ENCODE measurements at regions not wholly inside any gene's neighbourhood (a gene's known extent, or its start where the extent isn't known, plus 50 kb on each side); places are given as distances from the start of the nearest gene placed in this dataset.
"Not testable (repeated sequence)": the region's sequence is repeated elsewhere in the genome, so short reads cannot be mapped to it uniquely, and the experiment has no call there.

DNA sequence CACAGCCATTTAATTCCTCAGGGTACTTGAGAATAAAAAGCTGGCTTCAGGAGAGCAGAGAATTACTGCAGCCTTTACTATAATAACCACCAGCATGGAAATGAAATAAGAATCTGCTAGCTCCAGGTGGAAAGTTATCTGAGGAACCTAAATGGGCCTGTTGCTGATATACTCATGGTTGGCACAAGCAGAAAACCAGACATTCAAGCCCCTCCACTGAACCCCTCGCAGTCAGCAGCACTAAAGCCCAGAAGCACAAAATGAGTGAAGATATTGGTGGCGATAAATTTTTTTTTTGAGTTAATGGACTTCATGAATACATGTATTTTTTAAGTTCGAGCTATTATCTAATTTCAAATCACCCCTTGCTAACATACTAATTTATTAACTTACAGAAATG lies 303.9 kb upstream of the NRP1 start:
- DNase-seq (ENCODE audit: low spot score in 2 of 2): no peak
- FAIRE-seq: no peak

GRCh38 chr10:33635967-33636515 lies 301.6 kb upstream of the NRP1 start:
- no peak for DNase-seq (ENCODE audit: low spot score in 2 of 2)
- no peak for FAIRE-seq

GRCh38 chr10:33632432-33632831 lies 298.0 kb upstream of the NRP1 start:
- no peak for DNase-seq (ENCODE audit: low spot score in 2 of 2)
- FAIRE-seq: no peak

DNA sequence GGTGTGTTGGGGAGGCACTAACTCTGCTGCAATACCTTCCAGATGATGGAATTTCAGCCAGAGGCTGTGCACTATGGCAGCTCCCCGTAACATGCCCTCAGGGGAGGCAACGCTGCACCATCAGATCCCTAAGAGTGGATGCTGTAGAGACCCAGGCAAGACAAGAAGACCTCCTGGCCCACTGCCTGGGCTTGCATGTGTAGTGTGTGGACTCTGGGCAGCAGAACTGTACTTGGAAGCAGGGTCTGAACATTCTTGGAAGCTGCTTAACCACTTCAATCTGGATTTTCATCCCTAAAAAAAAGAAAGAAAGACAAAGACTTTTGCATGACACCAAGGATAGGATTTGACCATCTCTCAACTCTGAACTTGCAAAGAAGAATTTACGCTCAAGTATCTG lies 297.5 kb upstream of the NRP1 start:
- DNase-seq (ENCODE audit: low spot score in 2 of 2) (no peak), FAIRE-seq (no peak)

GRCh38 chr10:33630761-33631160 lies 296.3 kb upstream of the NRP1 start:
- no peak for FAIRE-seq
- DNase-seq (ENCODE audit: low spot score in 2 of 2): no peak

DNA sequence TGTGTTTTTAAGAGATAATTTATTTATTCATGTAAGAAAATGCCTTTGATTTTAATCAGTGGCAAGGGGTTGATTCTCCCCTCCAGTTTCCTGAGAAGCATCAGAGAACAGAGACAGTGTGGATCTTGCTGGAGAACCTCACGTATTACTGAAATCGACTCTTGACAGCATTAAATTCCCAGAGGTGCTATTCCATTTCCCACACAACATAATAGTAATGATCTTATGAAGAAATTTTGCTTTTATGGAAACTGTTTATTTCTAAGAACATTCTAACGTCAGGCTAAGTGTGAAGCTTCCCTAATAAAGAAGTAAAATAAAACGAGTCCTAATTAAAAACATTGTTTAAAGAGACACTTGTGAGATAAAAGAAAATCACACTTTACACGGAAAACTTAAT lies 293.1 kb upstream of the NRP1 start:
- no peak for DNase-seq (ENCODE audit: low spot score in 2 of 2)

DNA sequence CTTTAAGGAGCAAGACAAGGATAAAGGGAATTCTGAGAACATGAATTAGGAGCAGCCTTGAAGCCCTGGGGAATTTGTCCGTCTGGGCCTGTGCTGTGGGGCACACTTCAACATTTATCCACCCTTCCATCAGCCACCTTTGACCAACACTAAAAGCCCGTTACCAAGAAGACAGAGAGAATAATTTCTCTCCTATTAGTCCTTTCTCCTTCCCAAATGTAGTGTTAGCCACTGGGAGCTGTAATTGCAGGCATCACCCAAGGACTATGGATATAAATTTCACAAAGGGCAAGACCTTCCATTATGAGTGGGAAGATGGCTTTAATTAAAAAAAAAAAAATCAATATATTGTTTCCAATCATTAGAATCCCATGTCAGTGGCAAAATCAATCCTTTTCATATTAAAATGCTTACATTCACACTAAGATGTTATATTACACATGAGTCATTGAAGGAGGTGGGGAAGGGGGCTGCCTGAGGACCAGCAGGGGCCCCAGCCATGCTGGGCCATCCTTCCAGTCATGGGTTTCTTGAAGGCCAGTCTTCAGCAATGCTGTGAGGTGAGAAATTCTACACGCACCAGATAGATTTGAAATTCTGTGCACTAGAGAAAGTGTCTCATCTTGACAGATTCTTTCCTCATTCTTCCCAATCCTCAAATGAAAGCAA lies 292.5 kb upstream of the NRP1 start:
- FAIRE-seq (no peak), DNase-seq (ENCODE audit: low spot score in 2 of 2) (no peak)

More for the DNA sequence above, 293.1 kb upstream of the NRP1 start:
- FAIRE-seq: no peak

DNA sequence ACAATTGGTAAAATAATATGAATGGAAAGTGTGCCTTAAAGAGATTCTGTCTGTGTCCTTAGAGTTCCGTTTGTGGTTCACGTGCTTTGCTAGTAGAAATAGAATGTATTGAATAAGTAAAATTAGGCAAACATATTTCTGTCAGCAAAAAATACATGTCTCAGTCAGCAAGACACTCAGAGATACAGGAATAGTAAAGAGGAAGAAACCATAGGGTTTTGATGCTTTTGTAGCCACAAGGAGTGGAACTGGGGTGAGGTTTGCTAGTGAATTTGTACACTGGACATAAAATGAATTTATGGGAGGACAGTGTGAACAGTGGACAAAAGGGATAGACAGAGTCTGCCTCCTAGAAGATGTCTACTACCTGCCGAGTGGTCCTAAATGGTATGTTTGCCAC lies 289.2 kb upstream of the NRP1 start:
- DNase-seq (ENCODE audit: low spot score in 2 of 2): no peak
- no peak for FAIRE-seq

- FAIRE-seq (no peak), DNase-seq (ENCODE audit: low spot score in 2 of 2) (no peak)
Measured at GRCh38 chr10:33621101-33621500, 286.6 kb upstream of the NRP1 start.

DNA sequence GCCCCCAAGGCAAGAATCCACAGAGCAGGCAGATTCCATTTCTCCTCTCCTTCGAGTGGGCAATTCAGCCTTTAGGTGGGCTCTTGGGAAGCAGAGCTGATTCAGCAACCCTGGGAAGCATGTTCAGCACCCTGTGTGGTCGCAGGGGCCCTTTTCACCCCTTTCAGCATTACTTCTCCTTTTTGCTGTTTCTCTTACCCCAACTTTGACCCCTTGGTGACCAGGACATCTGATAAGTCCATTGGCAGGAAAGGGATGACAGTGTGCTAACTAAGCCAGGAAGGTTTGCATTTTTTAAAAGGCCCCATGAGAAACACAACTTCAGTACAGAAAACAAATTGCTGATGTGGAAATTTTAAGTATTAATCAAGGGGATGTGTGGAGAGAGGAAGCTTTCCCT lies 283.7 kb upstream of the NRP1 start:
- FAIRE-seq: no peak

GRCh38 chr10:33617381-33618080 lies 283.1 kb upstream of the NRP1 start:
- DNase-seq (ENCODE audit: low spot score in 2 of 2) (no peak), FAIRE-seq (no peak)

More for the DNA sequence above, 283.7 kb upstream of the NRP1 start:
- no peak for DNase-seq (ENCODE audit: low spot score in 2 of 2)

DNA sequence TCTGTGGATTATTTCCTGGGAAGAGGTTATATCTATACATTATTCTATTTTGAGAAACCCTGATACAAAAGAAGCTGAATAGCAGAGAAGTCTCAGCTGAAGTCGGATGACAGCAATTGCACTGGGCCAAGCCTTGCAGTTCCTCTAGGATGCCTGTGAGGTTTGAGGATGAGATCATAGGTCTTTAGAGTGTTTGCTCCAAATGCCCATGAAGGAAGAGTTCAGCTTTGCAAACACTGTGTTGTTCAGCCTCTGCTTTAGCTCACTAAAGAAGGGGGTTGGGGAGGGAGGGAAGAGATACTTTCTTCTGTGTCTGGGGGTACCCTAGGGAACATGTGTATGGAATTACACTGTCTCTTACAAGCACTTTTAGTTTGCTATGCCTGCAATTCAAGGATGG lies 282.5 kb upstream of the NRP1 start:
- FAIRE-seq: no peak
- DNase-seq (ENCODE audit: low spot score in 2 of 2): no peak

DNA sequence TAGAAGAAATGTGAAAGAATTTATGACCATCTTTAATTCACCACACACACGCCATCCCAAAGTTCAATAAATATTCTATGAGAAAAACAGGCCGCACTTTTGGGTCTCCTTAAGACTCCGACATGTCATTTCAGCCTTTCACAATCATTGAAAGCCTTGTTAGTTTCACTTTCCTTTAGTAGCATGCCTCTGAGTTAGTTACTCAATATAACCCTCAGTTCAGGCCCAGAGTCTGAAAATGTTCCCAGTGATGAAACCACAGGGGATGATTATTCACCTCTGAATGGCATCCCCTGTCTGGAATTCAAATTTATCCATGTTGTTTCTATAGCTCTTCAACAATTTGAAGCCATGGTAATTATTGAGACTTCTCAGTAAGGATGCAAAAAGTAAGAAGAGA lies 278.1 kb upstream of the NRP1 start:
- DNase-seq (ENCODE audit: low spot score in 2 of 2) (no peak), FAIRE-seq (no peak)

DNA sequence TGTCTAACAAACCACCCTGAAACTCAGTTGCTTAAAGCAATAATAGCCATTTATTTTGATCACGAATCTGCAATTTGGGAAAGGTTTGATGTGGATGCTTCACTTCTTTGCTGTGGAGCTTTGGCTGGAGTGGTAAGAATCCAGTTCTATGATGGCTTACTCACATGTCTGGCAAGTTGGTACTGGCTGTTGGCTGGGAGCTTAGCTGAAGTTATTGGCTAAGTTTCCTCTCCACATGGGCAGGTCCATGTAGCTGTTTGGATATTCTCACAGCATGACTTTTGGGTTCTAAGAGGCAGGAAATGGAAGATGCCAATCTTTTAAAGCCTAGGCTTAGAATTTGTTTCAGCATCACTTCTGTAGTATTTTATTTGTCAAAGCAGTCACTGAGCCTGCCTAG lies 277.6 kb upstream of the NRP1 start:
- no peak for FAIRE-seq
- no peak for DNase-seq (ENCODE audit: low spot score in 2 of 2)

DNA sequence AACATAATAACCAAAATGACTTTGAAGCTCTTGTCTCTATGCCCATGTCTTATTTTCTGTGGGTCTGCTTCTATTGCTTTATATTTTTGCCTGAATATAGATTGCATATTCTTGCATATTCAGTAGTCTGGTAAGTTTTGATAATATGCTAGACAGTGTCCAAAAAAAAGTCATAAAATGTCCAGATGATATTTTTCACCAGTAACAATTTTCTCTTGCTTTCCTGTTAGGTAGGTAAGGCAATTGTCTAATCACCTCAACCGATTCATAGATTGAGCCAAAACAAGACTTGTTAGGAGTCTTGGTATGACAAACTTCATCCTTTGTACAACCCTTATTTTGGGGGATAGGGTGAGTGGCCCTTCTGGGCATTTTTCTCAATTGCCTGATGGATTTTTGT lies 277.0 kb upstream of the NRP1 start:
- DNase-seq (ENCODE audit: low spot score in 2 of 2): no peak
- FAIRE-seq: no peak

- FAIRE-seq: no peak
Measured at GRCh38 chr10:33609546-33609945, 275.1 kb upstream of the NRP1 start.

DNA sequence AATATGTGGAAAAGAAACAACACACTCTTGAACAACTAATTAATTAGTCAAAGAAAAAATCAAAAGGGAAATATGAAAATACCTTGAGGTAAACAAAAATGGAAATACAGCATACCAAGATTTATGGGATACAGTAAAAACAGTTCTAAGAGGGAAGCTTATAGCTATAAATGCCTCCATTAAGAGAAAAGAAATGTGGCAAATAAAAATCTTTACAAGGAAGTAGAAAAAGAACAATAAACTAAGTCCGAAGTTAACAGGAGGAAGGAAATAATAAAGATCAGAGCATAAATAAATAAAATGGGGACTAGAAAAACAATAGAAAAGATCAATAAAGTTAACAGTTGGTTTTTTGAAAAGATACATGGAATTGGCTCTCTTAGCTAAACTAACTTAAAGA lies 267.8 kb upstream of the NRP1 start:
- DNase-seq (ENCODE audit: low spot score in 2 of 2): no peak
- FAIRE-seq: peak; percentile 15

More at GRCh38 chr10:33609546-33609945, 275.1 kb upstream of the NRP1 start:
- DNase-seq (ENCODE audit: low spot score in 2 of 2): no peak

GRCh38 chr10:33600381-33600780 lies 265.9 kb upstream of the NRP1 start:
- DNase-seq (ENCODE audit: low spot score in 2 of 2) (no peak), FAIRE-seq (no peak)

DNA sequence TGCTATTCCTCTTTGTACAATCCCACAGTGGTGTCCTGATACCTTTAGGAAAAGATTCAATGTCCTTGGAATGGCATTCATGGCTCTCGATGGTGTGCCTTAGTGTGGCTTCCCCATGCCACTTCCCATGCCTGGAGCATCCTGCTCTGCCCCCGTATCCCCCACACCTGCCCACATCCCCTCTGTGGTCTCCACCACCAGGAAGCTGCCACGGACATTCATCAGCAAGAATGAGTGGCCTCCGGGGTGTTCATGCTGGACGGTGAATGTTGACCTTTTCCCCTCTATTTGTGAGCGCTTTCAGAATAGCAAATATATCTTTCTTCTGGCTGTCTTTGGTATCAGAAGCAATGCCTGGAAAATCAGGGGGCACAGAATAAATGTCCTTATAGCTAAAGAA lies 262.0 kb upstream of the NRP1 start:
- DNase-seq (ENCODE audit: low spot score in 2 of 2) (no peak), FAIRE-seq (no peak)

DNA sequence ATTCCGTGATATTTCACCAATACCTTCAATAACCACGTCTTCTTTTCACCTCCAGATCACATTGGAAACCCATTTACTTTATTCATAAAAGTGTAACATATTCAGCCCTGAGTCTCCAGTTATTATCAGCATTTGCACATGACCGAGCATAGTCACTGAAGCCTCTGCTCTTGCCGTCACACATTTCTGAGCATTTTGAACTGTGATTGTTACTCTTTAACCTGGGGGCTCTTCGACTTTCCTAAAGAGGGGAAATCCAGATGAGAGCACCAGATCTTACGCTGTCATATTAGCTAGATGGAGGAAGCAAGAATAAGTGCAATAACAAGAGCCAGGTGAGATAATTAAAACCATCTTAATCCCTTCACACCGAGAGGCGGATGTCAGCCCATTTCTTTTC lies 260.0 kb upstream of the NRP1 start:
- DNase-seq (ENCODE audit: low spot score in 2 of 2) (no peak), FAIRE-seq (no peak)

DNA sequence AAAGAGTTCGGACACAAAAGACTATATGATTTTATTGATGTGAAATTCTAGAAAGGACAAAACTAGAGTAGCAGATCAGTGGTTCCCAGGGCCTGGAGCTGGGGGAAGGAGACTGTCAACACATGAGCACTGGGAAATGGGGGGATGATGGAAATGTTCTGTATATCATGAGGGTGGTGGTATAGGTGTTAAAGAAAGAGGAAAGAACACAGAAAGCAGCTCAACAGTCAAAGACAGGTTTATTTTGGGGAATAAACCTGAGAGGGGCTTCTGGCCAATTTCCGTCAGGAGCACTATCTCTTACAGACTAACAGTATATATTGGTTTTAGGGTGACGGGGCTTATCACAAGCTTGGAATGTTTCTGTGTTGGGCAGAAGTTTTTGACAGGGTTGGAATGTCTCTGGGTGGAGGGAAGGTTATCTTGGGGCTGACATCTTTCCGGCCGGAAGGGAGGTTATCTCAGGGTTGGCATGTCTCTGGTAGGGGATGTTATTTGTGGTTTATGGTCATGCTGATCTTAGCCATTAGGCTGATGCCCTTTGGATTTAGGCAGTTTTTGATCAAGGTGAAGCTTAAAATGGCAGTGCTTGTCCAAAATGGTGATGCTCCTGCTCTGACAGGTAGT lies 254.6 kb upstream of the NRP1 start:
- no peak for FAIRE-seq
- no peak for DNase-seq (ENCODE audit: low spot score in 2 of 2)

- not testable (repeated sequence) for FAIRE-seq; DNase-seq (ENCODE audit: low spot score in 2 of 2)
Measured at GRCh38 chr10:33584596-33584995, 250.1 kb upstream of the NRP1 start.

Data from frontal cortex (tissue), 3 donors.